ENCODE measurements at regions not wholly inside any gene's neighbourhood (a gene's known extent, or its start where the extent isn't known, plus 50 kb on each side); places are given as distances from the start of the nearest gene placed in this dataset.

- CTCF ChIA-PET, result no interaction called here
- Histone ChIP-seq H3K4me2 (ENCODE audit: insufficient read depth, low read length) (no peak overlapping the region), H3K9me1 (replicated peaks; ENCODE audit: control insufficient read depth, extremely low read depth, insufficient read depth, low read length) (no peaks in the 10 kb centered on the region), H3K36me3 (ENCODE audit: control insufficient read depth in 2 of 2, extremely low read depth in 1 of 2, insufficient read depth in 2 of 2, low read length in 2 of 2) (no peaks in the 10 kb centered on the region), H3K4me3 (replicated peaks in 1 of 3; ENCODE audit: insufficient read depth in 1 of 3, low read depth in 1 of 3, low read length in 3 of 3) (no peak overlapping the region), H3K79me2 (ENCODE audit: control insufficient read depth, insufficient read depth, low read length) (no peaks in the 10 kb centered on the region), H3K9me3 (replicated peaks; ENCODE audit: control insufficient read depth, insufficient read depth, low read length) (no peaks in the 10 kb centered on the region), H3K9ac (replicated peaks; ENCODE audit: extremely low read depth, insufficient read depth, low read length) (no peak overlapping the region), H4K20me1 (replicated peaks; ENCODE audit: control insufficient read depth, extremely low read depth, insufficient read depth, low read length) (no peaks in the 10 kb centered on the region), H3K27ac (ENCODE audit: insufficient read depth, low read depth, low read length) (no peak overlapping the region), H2AFZ (ENCODE audit: low read depth, low read length) (no peak overlapping the region), H3K27me3 (ENCODE audit: control insufficient read depth in 2 of 2, insufficient read depth in 2 of 2, low read length in 2 of 2) (no peaks in the 10 kb centered on the region), H3K4me1 (ENCODE audit: control insufficient read depth, extremely low read depth, insufficient read depth, low read length) (no peaks in the 10 kb centered on the region)
- intact Hi-C loops (cut with micrococcal nuclease) (no loop called here), dilution Hi-C loops (cut with MboI; ENCODE audit: extremely low pct_ligation_motif_present, low sequenced_read_pairs) (no loop called here)
- no peak for DNase-seq (ENCODE audit: low read depth, low spot score)
- no TSS peak for BruUV-seq (replicated peaks)
- TF ChIP-seq CTCF (IDR thresholded peaks at IDR 0.05; ENCODE audit: extremely low read depth in 1 of 2, insufficient read depth in 1 of 2, low read depth in 1 of 2, low read length in 2 of 2) (no peak), POLR2A (IDR thresholded peaks at IDR 0.05; ENCODE audit: low read depth, low read length) (no peak), MYC (IDR thresholded peaks at IDR 0.05; ENCODE audit: low read depth, low read length) (no peak), EZH2 (IDR thresholded peaks at IDR 0.05; ENCODE audit: borderline replicate concordance, low read depth, low read length, severe bottlenecking) (no peak), JUN (IDR thresholded peaks at IDR 0.05; ENCODE audit: borderline replicate concordance, insufficient read depth, insufficient read length, low read depth) (no peak), MAX (IDR thresholded peaks at IDR 0.05; ENCODE audit: insufficient read depth, insufficient read length) (no peak), FOS (IDR thresholded peaks at IDR 0.05; ENCODE audit: borderline replicate concordance, insufficient read depth, low read length) (no peak), POLR2AphosphoS5 (IDR thresholded peaks at IDR 0.05; ENCODE audit: insufficient read depth, low read depth, low read length) (no peak), GATA2 (IDR thresholded peaks at IDR 0.05; ENCODE audit: insufficient read depth, insufficient read length, low read depth, low read length) (no peak)
- no peak for FAIRE-seq
- POLR2A ChIA-PET, result no interaction called here
Measured at GRCh38 chrX:79443121-79443520, 76.0 kb upstream of the ITM2A start.
